ENCODE measurements at regions not wholly inside any gene's neighbourhood (a gene's known extent, or its start where the extent isn't known, plus 50 kb on each side); places are given as distances from the start of the nearest gene placed in this dataset.

- TF ChIP-seq, protein P1, sequence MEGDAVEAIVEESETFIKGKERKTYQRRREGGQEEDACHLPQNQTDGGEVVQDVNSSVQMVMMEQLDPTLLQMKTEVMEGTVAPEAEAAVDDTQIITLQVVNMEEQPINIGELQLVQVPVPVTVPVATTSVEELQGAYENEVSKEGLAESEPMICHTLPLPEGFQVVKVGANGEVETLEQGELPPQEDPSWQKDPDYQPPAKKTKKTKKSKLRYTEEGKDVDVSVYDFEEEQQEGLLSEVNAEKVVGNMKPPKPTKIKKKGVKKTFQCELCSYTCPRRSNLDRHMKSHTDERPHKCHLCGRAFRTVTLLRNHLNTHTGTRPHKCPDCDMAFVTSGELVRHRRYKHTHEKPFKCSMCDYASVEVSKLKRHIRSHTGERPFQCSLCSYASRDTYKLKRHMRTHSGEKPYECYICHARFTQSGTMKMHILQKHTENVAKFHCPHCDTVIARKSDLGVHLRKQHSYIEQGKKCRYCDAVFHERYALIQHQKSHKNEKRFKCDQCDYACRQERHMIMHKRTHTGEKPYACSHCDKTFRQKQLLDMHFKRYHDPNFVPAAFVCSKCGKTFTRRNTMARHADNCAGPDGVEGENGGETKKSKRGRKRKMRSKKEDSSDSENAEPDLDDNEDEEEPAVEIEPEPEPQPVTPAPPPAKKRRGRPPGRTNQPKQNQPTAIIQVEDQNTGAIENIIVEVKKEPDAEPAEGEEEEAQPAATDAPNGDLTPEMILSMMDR (conservative IDR thresholded peaks at IDR 0.05), result no peak
- no peak overlapping the region for H3K27ac ChIP-seq
Observed at GRCh38 chr6:159642995-159643394, 50.0 kb downstream of the SOD2 start.

DNA sequence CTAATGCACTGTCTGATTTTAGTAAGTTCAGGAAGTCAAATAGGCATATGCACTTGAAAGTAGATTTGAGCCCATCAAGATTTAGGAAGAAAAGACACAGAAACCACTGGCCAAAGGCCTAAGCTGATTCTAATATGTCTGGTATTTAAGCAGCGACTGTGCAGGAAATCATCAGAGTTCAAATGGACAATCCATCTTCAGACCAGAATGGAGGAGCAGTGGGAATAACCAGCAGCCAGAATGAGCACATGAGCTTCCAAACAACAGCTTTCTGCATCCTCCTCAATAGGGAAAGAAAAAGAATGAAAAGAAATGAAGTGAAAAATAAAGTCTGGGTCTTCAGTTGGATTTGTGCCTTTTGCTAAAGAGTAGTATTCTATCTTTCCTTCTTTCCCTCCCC is 50.6 kb downstream of the SOD2 start:
- no peak overlapping the region for H3K27ac ChIP-seq
- TF ChIP-seq, protein P1 (conservative IDR thresholded peaks at IDR 0.05), result no peak

GRCh38 chr6:159640722-159641482 is 52.1 kb downstream of the SOD2 start:
- TF ChIP-seq, protein P1 (conservative IDR thresholded peaks at IDR 0.05), result no peak
- H3K27ac ChIP-seq, result no peak overlapping the region

GRCh38 chr6:159640322-159640721 is 52.7 kb downstream of the SOD2 start:
- TF ChIP-seq, protein P1 (conservative IDR thresholded peaks at IDR 0.05), result no peak
- H3K27ac ChIP-seq, result no peak overlapping the region

- TF ChIP-seq, protein P1 (conservative IDR thresholded peaks at IDR 0.05), result no peak
- no peak overlapping the region for H3K27ac ChIP-seq
Observed at GRCh38 chr6:159639721-159640120, 53.3 kb downstream of the SOD2 start.

GRCh38 chr6:159633196-159633595 is 59.8 kb downstream of the SOD2 start:
- no peak overlapping the region for H3K27ac ChIP-seq
- TF ChIP-seq, protein P1 (conservative IDR thresholded peaks at IDR 0.05), result peak; percentile 56

GRCh38 chr6:159631886-159632285 is 61.2 kb downstream of the SOD2 start:
- TF ChIP-seq, protein P1 (conservative IDR thresholded peaks at IDR 0.05), result no peak

More at GRCh38 chr6:159631886-159632285, 61.2 kb downstream of the SOD2 start:
- H3K27ac ChIP-seq, result no peak overlapping the region
